PC-9 (cell line): ENCODE measurements at regions not wholly inside any gene's neighbourhood (a gene's known extent, or its start where the extent isn't known, plus 50 kb on each side); places are given as distances from the start of the nearest gene placed in this dataset.

Source experiments
- BruUV-seq: library from RNA; stranded (reverse); fragments of 400-500 nt; replicated peaks from 2 replicates; lab custom pipeline; 2021; lab: Mats Ljungman, UMichigan
- CTCF ChIA-PET: fragments of 300-600 bp; sonication (Branson Sonifier 250); formaldehyde crosslinking; loops from one replicate; lab custom pipeline; 2022; ENCODE audit warnings: antibody characterized with exemption; lab: Charles Lee
- POLR2A ChIA-PET: fragments of 300-600 bp; sonication (Branson Sonifier 250); formaldehyde crosslinking; loops from one replicate; lab custom pipeline; 2022; ENCODE audit warnings: antibody characterized with exemption; ENCODE audit not compliant: unreplicated experiment; lab: Charles Lee
- DNase-seq, 2 experiments: peaks; one replicate each; pipeline versions ENCODE4 v3.0.0 to v3.0.0-alpha.2; 2015 to 2022; ENCODE audit warnings: mixed read lengths in 1 of 2
- H2AFZ ChIP-seq: fragments of 200-600 bp; sonication (generic); 2 replicates; pipeline ENCODE4 v1.8.1; 2017; ENCODE audit warnings: antibody characterized with exemption
- H3F3A ChIP-seq: fragments of 200-600 bp; sonication (generic); 2 replicates; pipeline ENCODE4 v1.8.1; 2017; ENCODE audit warnings: antibody characterized with exemption, mild to moderate bottlenecking, low read depth; ENCODE audit not compliant: insufficient read depth
- H3K27ac ChIP-seq: fragments of 200-600 bp; sonication (generic); 2 replicates; pipeline ENCODE4 v1.6.1; 2016; ENCODE audit warnings: mixed run types
- H3K27me3 ChIP-seq: fragments of 200-600 bp; sonication (generic); 2 replicates; pipeline ENCODE4 v1.6.1; 2016; ENCODE audit warnings: low read depth, mixed run types; ENCODE audit not compliant: insufficient read depth
- H3K36me3 ChIP-seq: fragments of 200-600 bp; sonication (generic); 2 replicates; pipeline ENCODE4 v1.6.1; 2016; ENCODE audit warnings: low read depth, mixed run types
- H3K4me1 ChIP-seq: fragments of 200-600 bp; sonication (generic); replicated peaks from 2 replicates; pipeline ENCODE4 v1.6.1; 2016; ENCODE audit warnings: mixed run types; ENCODE audit not compliant: insufficient read depth
- H3K4me2 ChIP-seq: fragments of 200-600 bp; sonication (generic); 2 replicates; pipeline ENCODE4 v1.6.1; 2017; ENCODE audit warnings: mixed run types
- H3K4me3 ChIP-seq: fragments of 200-600 bp; sonication (generic); 2 replicates; pipeline ENCODE4 v1.6.1; 2016; ENCODE audit warnings: mixed run types
- H3K79me2 ChIP-seq: fragments of 200-600 bp; sonication (generic); 2 replicates; pipeline ENCODE4 v1.6.1; 2017; ENCODE audit warnings: low read depth, mixed run types
- H3K9me2 ChIP-seq: fragments of 200-600 bp; sonication (generic); 2 replicates; pipeline ENCODE4 v1.8.1; 2017; ENCODE audit warnings: mild to moderate bottlenecking; ENCODE audit not compliant: insufficient read depth
- H3K9me3 ChIP-seq: fragments of 200-600 bp; sonication (generic); 2 replicates; pipeline ENCODE4 v1.8.1; 2016; ENCODE audit warnings: low read depth; ENCODE audit not compliant: insufficient read depth
- H4K20me1 ChIP-seq: fragments of 200-600 bp; sonication (generic); 2 replicates; pipeline ENCODE4 v1.8.1; 2017; ENCODE audit not compliant: insufficient read depth
- EZH2 ChIP-seq: fragments of 200-600 bp; sonication (generic); IDR thresholded peaks from 2 replicates; pipeline ENCODE4 v1.8.0; 2017; ENCODE audit warnings: antibody characterized with exemption, low read depth
- intact Hi-C: fragments of 100-400 bp; cut with micrococcal nuclease; formaldehyde crosslinking; loops from one replicate; pipeline ENCODE4 v1.10.0; 2022; ENCODE audit not compliant: unreplicated experiment
- TF ChIP-seq, protein P1 (sequence below): fragments of 200-600 bp; sonication (generic); conservative IDR thresholded peaks from 2 replicates; pipeline ENCODE4 v1.6.1; 2017; ENCODE audit warnings: mixed run types, antibody characterized with exemption, mild to moderate bottlenecking, moderate library complexity

DNA sequence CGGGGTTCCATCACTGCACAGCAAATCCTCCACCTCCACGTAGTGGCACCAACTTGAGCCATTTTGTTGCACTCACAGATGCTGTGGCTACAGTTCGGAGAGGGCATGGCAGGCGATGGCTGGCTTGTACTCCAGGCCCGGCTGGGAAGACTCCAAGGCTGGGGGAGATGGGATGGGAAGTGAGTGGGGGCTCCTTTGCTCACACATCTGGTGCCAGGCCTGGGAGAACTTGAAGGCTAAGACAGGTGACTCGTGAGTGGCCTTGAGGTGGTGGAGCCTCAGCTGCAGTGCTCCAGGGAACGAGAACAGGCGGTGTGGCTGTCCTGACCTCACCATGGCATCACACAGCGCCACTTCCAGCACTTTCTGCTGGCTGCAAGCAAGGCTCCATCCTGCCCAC is 87.9 kb downstream of the PLXNA1 start:
- TF ChIP-seq, protein P1, sequence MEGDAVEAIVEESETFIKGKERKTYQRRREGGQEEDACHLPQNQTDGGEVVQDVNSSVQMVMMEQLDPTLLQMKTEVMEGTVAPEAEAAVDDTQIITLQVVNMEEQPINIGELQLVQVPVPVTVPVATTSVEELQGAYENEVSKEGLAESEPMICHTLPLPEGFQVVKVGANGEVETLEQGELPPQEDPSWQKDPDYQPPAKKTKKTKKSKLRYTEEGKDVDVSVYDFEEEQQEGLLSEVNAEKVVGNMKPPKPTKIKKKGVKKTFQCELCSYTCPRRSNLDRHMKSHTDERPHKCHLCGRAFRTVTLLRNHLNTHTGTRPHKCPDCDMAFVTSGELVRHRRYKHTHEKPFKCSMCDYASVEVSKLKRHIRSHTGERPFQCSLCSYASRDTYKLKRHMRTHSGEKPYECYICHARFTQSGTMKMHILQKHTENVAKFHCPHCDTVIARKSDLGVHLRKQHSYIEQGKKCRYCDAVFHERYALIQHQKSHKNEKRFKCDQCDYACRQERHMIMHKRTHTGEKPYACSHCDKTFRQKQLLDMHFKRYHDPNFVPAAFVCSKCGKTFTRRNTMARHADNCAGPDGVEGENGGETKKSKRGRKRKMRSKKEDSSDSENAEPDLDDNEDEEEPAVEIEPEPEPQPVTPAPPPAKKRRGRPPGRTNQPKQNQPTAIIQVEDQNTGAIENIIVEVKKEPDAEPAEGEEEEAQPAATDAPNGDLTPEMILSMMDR, result no peak
- no peak for TF ChIP-seq EZH2
- no peak for DNase-seq
- Histone ChIP-seq H3K4me1 (peaks cover 34% of the 10 kb centered on the region), H3K27me3 (peaks cover 13% of the 10 kb centered on the region; the same call in 1 of the 2 replicates), H4K20me1 (no peaks in the 10 kb centered on the region), H3F3A (peaks cover 27% of the 10 kb centered on the region), H3K9me2 (no peaks in the 10 kb centered on the region), H2AFZ (no peak overlapping the region), H3K9me3 (no peaks in the 10 kb centered on the region), H3K27ac (no peak overlapping the region), H3K4me3 (no peak overlapping the region), H3K36me3 (no peaks in the 10 kb centered on the region), H3K4me2 (no peak overlapping the region), H3K79me2 (no peaks in the 10 kb centered on the region)
- intact Hi-C loops, result loop anchor here (10.0 kb wide), 1 partner anchor 384 kb away; no protein-coding TSS in a partner anchor
- BruUV-seq, result no TSS peak
- ChIA-PET CTCF (no interaction called here), POLR2A (no interaction called here)

DNA sequence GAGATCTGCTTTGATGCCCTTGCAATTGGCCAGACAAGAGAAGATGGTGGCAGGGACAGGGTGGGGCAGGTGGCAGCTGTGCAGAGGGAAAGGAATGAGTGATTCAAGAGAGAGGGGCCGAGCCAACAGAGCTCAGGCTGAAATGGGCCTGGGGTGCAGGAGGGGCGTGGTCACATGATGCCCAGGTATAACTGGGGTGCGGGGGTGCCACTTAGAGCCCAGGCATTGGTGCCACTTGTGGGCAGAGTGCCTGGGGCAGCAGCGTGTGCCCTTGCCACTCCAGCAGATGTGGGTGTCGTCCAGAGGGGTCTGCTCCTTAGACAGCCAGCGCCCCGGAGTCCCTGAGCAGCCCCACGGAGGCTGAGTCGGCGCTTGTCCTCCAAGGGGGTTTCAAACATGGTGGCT is 88.7 kb downstream of the PLXNA1 start:
- no peaks in the 10 kb centered on the region for H3K79me2 ChIP-seq
- no peak overlapping the region for H2AFZ ChIP-seq
- TF ChIP-seq, protein P1, result no peak
- TF ChIP-seq EZH2, result no peak
- POLR2A ChIA-PET, result no interaction called here
- no peak overlapping the region for H3K27ac ChIP-seq
- peaks cover 34% of the 10 kb centered on the region for H3K4me1 ChIP-seq
- no peaks in the 10 kb centered on the region for H3K9me2 ChIP-seq
- peaks cover 27% of the 10 kb centered on the region for H3F3A ChIP-seq
- CTCF ChIA-PET, result no interaction called here
- H3K27me3 ChIP-seq, result peaks cover 13% of the 10 kb centered on the region; the same call in 1 of the 2 replicates
- no peak overlapping the region for H3K4me2 ChIP-seq
- intact Hi-C loops, result loop anchor here (10.0 kb wide), 1 partner anchor 383 kb away; no protein-coding TSS in a partner anchor
- H3K9me3 ChIP-seq, result no peaks in the 10 kb centered on the region
- DNase-seq, result no peak
- H4K20me1 ChIP-seq, result no peaks in the 10 kb centered on the region
- no peak overlapping the region for H3K4me3 ChIP-seq
- H3K36me3 ChIP-seq, result no peaks in the 10 kb centered on the region
- BruUV-seq, result no TSS peak

DNA sequence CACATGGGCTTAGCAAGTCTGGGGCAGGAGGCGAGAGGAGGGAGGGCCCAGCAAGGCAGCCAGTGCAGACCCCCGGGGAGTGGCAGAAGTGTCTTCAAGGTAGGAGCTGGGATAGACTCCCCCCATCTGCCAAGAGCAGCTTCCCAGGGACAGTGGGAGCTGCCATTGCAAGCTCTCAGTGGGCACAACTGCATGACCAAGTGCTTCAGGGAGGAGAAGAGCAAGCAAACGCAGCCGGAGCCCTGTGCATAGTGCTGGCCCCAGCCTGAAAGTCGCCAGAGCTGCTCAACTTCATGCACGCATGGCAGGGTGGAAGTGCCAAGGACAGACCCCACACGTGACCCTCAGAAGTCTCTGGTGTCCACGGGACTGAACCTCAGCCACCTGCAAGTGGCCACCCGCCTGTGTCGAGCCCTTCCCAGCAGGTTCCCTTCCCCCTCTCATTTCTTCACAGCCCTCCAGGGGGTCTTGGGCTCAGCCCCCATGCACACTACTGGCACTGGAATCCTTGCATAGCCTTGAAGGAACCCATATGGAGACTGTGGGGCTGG is 89.4 kb downstream of the PLXNA1 start:
- ChIA-PET CTCF (no interaction called here), POLR2A (interaction anchor here (0.6 kb wide), 1 partner anchor 295 kb away, joined by 4 read pairs; no protein-coding TSS in a partner anchor)

More for the DNA sequence above, 89.4 kb downstream of the PLXNA1 start:
- Histone ChIP-seq H3K9me2 (no peaks in the 10 kb centered on the region), H3K36me3 (no peaks in the 10 kb centered on the region), H3K4me3 (no peak overlapping the region), H3K27ac (no peak overlapping the region), H3F3A (peaks cover 27% of the 10 kb centered on the region), H3K27me3 (peaks cover 13% of the 10 kb centered on the region; the same call in 1 of the 2 replicates), H3K79me2 (no peaks in the 10 kb centered on the region), H3K4me1 (peaks cover 34% of the 10 kb centered on the region), H3K4me2 (peak overlapping the region; percentile 56), H4K20me1 (no peaks in the 10 kb centered on the region), H3K9me3 (no peaks in the 10 kb centered on the region), H2AFZ (no peak overlapping the region)
- no peak for DNase-seq
- no TSS peak for BruUV-seq
- intact Hi-C loops, result loop anchor here (10.0 kb wide), 1 partner anchor 383 kb away; no protein-coding TSS in a partner anchor
- TF ChIP-seq, protein P1, result no peak
- no peak for TF ChIP-seq EZH2
